CMK (cell line): ENCODE measurements at regions not wholly inside any gene's neighbourhood (a gene's known extent, or its start where the extent isn't known, plus 50 kb on each side); places are given as distances from the start of the nearest gene placed in this dataset.
"Not testable (repeated sequence)": the region's sequence is repeated elsewhere in the genome, so short reads cannot be mapped to it uniquely, and the experiment has no call there.

Source experiments
- DNase-seq: peaks from one replicate; pipeline ENCODE4 v3.0.0-alpha.2; 2010; ENCODE audit warnings: low read depth

GRCh38 chr5:2102819-2103776 lies 220.4 kb upstream of the IRX4 start:
- DNase-seq = no peak

GRCh38 chr5:2101685-2102084 lies 219.0 kb upstream of the IRX4 start:
- DNase-seq = no peak

DNA sequence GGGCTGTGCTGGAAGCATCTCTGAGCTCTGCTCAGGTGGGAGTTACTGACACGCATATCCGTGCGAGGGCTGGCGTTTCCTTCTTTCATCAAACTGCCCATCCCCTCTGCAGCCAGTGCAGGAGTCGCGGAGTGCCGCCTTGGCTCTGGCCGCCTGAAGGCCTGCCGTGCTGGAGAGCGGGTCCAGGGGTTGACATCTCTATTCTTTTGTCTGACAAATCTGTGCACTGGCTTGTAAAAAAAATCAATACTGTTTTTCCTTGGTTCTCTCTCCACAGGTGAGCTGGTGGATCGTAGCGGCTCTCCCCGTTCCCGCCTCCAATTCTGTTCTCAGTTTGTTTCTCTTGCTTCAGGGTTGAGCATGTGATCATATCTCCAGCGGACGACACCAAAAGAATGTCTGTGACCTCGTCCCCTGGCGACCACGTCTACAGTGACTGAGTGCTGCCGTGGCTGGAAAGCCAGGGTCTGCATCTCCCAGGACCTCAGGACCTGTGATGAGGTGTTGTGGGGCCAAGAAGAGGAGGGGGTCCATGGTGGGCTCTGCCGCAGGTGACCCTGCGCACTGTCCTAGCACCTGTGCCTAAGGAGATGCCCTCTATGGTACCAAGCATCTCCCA lies 214.3 kb upstream of the IRX4 start:
- DNase-seq = no peak

DNA sequence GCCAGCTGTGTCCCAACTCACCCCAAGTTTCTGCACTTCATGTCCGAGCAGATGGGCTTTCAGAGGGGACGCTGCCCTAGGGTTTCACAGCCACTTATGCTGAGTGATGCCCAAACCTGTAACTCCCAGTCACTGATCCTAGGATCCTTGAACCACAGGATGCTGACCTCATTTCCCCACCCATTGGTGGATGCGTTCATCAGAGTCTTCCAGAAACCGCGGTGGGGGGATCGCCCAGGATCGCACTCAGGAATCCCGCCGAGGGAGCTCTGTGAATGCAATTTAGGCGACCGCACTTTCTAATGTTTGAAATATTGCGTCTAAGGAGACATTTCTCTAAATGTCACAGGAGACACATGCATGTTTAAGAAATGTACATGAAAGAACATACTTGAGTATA lies 212.3 kb upstream of the IRX4 start:
- no peak for DNase-seq

DNA sequence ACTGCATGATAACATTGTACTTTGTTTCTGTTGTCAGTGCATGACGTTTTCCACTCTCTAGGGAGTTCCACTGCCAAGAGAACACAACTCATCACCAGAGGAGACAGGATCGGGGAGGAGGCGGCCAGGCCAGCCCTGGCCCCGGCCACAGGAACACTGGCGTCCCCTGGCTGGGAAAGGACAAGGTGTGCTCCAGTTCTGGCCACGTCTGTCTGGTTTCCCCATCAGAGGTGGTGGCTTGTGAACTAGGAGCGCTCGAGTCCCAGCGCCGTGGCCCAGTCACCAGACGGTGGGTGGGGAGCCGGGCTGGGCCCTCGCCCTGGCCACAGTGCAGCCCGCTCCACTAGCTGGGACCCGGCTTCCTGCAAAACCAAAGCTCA lies 211.9 kb upstream of the IRX4 start:
- no peak for DNase-seq

- no peak for DNase-seq
Observed at GRCh38 chr5:2093859-2094615, 211.3 kb upstream of the IRX4 start.

- DNase-seq = no peak
Observed at GRCh38 chr5:2091921-2092320, 209.2 kb upstream of the IRX4 start.

- DNase-seq = no peak
Observed at GRCh38 chr5:2087980-2088379, 205.3 kb upstream of the IRX4 start.

- no peak for DNase-seq
Observed at GRCh38 chr5:2075365-2075764, 192.6 kb upstream of the IRX4 start.

DNA sequence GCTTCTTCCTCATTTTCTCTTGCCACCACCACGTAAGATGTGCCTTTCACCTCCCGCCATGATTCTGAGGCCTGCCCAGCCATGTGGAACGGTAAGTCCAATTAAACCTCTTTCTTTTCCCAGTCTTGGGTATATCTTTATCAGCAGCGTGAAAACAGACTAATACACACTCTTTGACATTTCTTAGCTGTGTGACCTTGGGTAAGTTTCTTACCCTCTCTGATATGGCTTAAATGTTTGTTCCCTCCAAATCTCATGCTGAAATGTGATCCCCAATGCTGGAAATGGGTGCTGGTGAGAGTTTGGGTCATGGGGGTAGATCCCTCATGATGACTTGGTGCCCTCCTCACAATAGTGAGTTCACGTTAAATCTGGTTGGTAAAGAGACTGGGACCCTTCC lies 188.8 kb upstream of the IRX4 start:
- DNase-seq = no peak

DNA sequence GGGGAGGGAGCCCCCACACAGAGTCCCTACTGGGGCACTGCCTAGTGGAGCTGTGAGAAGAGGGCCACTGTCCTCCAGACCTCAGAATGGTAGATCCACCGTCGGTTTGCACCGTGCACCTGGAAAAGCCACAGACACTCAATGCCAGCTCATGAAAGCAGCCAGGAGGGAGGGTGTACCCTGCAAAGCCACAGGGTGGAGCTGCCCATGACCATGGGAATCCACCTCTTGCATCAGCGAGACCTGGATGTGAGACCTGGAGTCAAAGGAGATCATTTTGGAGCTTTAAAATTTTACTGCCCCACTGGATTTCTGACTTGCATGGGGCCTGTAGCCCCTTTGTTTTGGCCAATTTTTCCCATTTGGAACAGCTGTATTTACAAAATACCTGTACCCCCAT lies 188.1 kb upstream of the IRX4 start:
- DNase-seq = not testable (repeated sequence)

GRCh38 chr5:2068531-2068930 lies 185.8 kb upstream of the IRX4 start:
- DNase-seq = no peak

DNA sequence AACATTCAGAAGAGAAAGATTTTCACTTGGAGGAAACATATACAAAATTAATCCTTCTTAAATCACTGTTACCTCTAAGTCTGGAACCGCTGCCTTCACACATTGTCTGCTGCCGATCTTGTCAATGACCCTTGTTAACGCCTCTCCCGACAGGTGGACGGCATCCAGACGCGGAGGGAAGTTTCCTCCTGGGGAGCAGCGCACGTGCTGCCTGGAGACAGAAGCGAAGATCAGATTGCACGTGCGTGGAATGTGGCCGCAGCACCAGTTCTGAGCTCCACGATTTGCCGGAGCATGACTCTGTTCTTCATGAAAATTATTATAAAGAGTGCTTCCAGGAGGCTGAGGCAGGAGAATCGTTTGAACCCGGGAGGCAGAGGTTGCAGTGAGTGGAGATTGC lies 183.6 kb upstream of the IRX4 start:
- no peak for DNase-seq

GRCh38 chr5:2063380-2063779 lies 180.7 kb upstream of the IRX4 start:
- not testable (repeated sequence) for DNase-seq

DNA sequence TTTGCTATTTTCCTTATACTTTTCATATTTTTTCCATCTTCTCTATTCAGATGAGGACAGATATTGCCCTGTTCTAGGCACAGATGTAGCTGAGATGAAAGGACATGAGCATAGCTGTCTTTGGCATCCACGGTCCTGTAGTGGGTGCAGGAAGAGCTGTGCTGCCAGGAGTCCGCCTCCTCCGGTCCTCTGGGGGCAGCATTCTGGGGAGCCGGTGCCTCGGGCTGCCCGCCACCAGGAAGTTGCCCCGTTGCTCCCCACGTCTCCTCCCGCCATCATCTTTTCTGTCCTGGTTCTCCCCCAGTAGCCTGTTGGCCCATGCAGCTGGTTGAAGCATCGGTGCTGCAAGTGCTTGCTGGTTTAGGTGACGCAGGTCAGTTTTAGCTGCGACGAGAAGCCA lies 170.0 kb upstream of the IRX4 start:
- DNase-seq = no peak

DNA sequence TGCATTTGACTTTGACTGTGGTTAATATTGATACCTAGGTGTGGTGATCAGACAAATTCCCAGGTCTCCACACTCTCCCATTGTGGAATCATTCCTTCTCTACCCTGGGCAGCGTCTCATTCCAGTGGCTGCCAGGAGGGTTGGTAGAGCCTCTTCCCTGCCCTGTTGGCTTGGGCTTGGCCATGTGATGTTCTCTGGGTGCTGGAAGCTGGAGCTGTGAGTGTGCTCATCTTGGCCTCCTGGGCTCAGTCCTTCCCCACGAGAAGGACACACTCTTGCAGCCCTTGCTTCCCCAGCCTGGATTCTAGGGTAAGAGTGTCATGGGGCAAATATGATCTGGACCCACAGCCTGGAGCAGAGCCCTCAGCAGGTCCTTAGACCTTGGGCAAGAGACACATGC lies 167.2 kb upstream of the IRX4 start:
- DNase-seq = no peak

DNA sequence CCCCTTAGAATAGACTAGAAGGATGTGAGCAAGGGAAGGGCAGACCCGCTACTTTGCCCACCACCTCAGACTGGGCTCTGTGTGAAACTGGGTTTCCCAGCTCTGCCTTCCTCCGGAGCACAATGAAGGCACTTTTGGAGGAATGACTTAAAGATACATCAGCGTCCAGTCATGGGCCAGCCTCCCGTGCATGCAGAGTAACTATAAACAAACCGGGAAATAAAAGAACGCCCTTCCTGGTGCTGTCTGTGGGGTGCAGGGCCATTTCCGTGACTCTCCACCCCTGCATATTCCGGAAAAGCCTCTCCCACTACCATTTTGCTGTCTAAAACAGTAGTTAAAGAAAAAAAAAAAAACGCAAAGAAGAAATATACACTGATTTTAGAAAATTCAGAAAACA lies 165.9 kb upstream of the IRX4 start:
- DNase-seq = no peak

GRCh38 chr5:2047341-2047927 lies 164.7 kb upstream of the IRX4 start:
- DNase-seq = no peak

- DNase-seq = no peak
Observed at GRCh38 chr5:2044041-2044440, 161.3 kb upstream of the IRX4 start.

- no peak for DNase-seq
Observed at GRCh38 chr5:2039180-2039531, 156.4 kb upstream of the IRX4 start.

DNA sequence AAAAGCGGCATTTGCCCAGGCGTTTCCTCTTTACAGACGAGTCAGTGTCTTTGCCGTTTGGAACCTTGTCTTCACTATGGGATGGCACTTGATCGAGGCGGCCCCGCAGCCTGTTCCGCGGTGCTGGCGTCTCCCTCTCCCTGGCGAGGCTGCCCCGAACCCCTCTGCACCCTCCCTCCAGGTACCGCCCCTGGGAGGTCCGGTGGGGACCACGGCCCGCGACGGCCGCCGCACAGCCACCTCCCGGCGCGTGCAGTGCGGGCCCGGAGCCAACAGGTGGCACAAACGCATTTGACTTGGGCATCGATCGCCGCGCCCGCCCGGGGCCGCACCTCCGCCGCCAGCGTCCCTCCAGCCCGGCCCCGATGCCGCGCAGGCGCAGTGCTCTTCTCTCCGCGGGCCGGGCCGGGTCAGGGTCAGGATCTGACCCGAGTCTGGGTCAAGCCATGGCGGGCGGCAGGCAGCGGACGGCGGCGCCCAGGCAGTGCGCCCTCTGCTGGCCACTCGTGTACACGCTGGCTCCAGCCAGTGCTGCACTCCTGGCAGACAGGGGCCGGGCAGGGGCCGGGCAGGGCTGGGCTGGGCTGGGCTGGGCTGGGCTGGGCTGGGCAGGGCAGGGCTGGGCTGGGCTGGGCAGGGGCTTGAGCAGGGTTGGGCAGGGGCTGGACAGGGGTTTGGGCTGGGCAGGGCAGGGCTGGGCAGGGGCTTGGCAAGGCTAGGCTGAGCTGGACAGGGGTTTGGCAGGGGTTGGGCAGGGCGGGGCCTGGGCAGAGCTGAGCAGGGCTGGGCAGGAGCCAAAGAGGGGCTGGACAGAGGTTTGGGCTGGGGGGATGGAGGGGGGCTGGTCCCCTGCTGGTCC lies 155.8 kb upstream of the IRX4 start:
- DNase-seq = peak; percentile 34

DNA sequence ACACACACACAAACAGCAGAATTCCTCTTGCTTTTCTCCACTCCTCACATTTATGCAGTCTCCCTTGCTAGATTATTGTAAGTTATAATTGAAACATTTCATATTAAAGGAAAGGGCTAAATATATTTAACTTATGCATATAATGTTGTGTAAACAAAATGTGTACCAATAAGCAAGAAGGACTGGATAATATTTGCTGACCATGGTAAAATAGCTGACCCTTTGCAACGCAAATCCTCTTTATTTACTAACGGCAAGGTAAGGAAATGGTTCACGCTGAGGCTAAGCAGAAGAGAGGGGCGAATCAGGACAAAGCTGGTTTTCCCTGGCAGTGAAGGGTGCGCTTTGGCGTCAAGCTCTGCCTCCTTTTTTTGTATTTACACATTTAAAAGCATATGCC lies 154.2 kb upstream of the IRX4 start:
- no peak for DNase-seq
